H1 (cell line): ENCODE measurements at regions not wholly inside any gene's neighbourhood (a gene's known extent, or its start where the extent isn't known, plus 50 kb on each side); places are given as distances from the start of the nearest gene placed in this dataset.

Experiments used
- CTCF ChIA-PET: fragments of 300-600 bp; sonication (Branson Sonifier 250); formaldehyde crosslinking; loops from one replicate; lab custom pipeline; 2021; ENCODE audit not compliant: partially characterized antibody; lab: Charles Lee
- POLR2A ChIA-PET: fragments of 300-600 bp; sonication (Branson Sonifier 250); formaldehyde crosslinking; loops from one replicate; lab custom pipeline; 2021; ENCODE audit warnings: inconsistent platforms; ENCODE audit not compliant: partially characterized antibody; lab: Charles Lee
- DNase-seq, 2 experiments: peaks; one replicate each; pipeline versions ENCODE4 v3.0.0 to v3.0.0-alpha.2; 2010 to 2022; ENCODE audit warnings: low spot score in 2 of 2, low read depth in 1 of 2, mixed read lengths in 1 of 2
- FAIRE-seq: peaks from 2 replicates; lab custom pipeline; 2011; peaks lifted over from hg19 to GRCh38; lab: Jason Lieb, UNC
- H2AFZ ChIP-seq: 2 replicates; pipeline ENCODE4 v1.8.1; 2012; ENCODE audit warnings: low read length, inconsistent platforms
- H2AK5ac ChIP-seq: 2 replicates; pipeline ENCODE4 v1.6.1; 2013; ENCODE audit warnings: low read depth, low read length
- H2BK120ac ChIP-seq: replicated peaks from 2 replicates; pipeline ENCODE3; 2013; ENCODE audit warnings: low read depth, low read length, inconsistent platforms
- H2BK12ac ChIP-seq: 2 replicates; pipeline ENCODE4 v1.6.1; 2013; ENCODE audit warnings: low read depth, low read length
- H2BK15ac ChIP-seq: 2 replicates; pipeline ENCODE4 v1.6.1; 2013; ENCODE audit warnings: low read length
- H2BK20ac ChIP-seq: 2 replicates; pipeline ENCODE4 v1.6.1; 2013; ENCODE audit warnings: low read length
- H2BK5ac ChIP-seq: 2 replicates; pipeline ENCODE4 v1.6.1; 2013; ENCODE audit warnings: low read depth, low read length
- H3K14ac ChIP-seq: 2 replicates; pipeline ENCODE4 v1.6.1; 2013; ENCODE audit warnings: inconsistent platforms; ENCODE audit not compliant: insufficient read length
- H3K18ac ChIP-seq: 2 replicates; pipeline ENCODE4 v1.6.1; 2013; ENCODE audit warnings: low read length; ENCODE audit errors: extremely low read depth
- H3K23ac ChIP-seq: 2 replicates; pipeline ENCODE4 v1.6.1; 2013; ENCODE audit warnings: inconsistent platforms; ENCODE audit not compliant: insufficient read length
- H3K23me2 ChIP-seq: 2 replicates; pipeline ENCODE4 v1.6.1; 2013; ENCODE audit warnings: low read depth, low read length
- H3K27ac ChIP-seq: 2 replicates; pipeline ENCODE4 v1.6.1; 2011; ENCODE audit warnings: low read depth, low read length, inconsistent platforms
- H3K27me3 ChIP-seq, 4 experiments: replicated peaks in 1 of 4; 1 replicate in 1 of 4; 2 replicates in 3 of 4; pipeline versions ENCODE4 v1.6.1 to v1.8.1; 2011 to 2013; ENCODE audit warnings: low read length in 3 of 4, mild to moderate bottlenecking in 3 of 4, inconsistent platforms in 2 of 4, mixed read lengths in 2 of 4, moderate library complexity in 1 of 4; ENCODE audit not compliant: control insufficient read depth in 3 of 4, insufficient read depth in 3 of 4; ENCODE audit errors: extremely low read depth in 1 of 4
- H3K36me3 ChIP-seq, 4 experiments: 2 replicates each; pipeline versions ENCODE4 v1.6.1 to v1.8.1; 2011 to 2013; ENCODE audit warnings: mild to moderate bottlenecking in 4 of 4, low read length in 3 of 4, moderate library complexity in 2 of 4, control low read depth in 1 of 4, inconsistent platforms in 1 of 4; ENCODE audit not compliant: insufficient read depth in 4 of 4, control insufficient read depth in 2 of 4
- H3K4ac ChIP-seq: replicated peaks from 2 replicates; pipeline ENCODE3; 2013; ENCODE audit warnings: low read length, low read depth, mixed read lengths, inconsistent platforms; ENCODE audit not compliant: insufficient read length
- H3K4me1 ChIP-seq, 4 experiments: replicated peaks in 1 of 4; 1 replicate in 1 of 4; 2 replicates in 3 of 4; pipeline versions ENCODE4 v1.6.1 to v1.8.1; 2011 to 2013; ENCODE audit warnings: low read length in 3 of 4, inconsistent platforms in 2 of 4, mixed read lengths in 1 of 4; ENCODE audit not compliant: insufficient read depth in 4 of 4, control insufficient read depth in 3 of 4
- H3K4me2 ChIP-seq, 2 experiments: 2 replicates each; pipeline versions ENCODE4 v1.6.1 to v1.8.1; 2011 to 2013; ENCODE audit warnings: low read depth in 2 of 2, low read length in 2 of 2, control low read depth in 1 of 2, inconsistent platforms in 1 of 2, mild to moderate bottlenecking in 1 of 2; ENCODE audit not compliant: insufficient read depth in 1 of 2
- H3K4me3 ChIP-seq, 4 experiments: fragments of 200-600, 300-600 bp in 1 of 4; sonication (generic), shearing (Covaris generic), sonication (Bioruptor Twin) in 1 of 4; 2 replicates each; pipeline versions ENCODE4 v1.5.1 to v1.8.1; 2011 to 2016; ENCODE audit warnings: low read length in 4 of 4, low read depth in 3 of 4, control low read depth in 2 of 4, inconsistent platforms in 2 of 4, mild to moderate bottlenecking in 2 of 4, mixed read lengths in 1 of 4, moderate library complexity in 1 of 4; ENCODE audit not compliant: insufficient read depth in 2 of 4; ENCODE audit errors: extremely low read depth in 1 of 4
- H3K56ac ChIP-seq: replicated peaks from 2 replicates; pipeline ENCODE3; 2013; ENCODE audit warnings: low read depth, mild to moderate bottlenecking, mixed read lengths, low read length, inconsistent platforms; ENCODE audit not compliant: insufficient read length
- H3K79me1 ChIP-seq: 2 replicates; pipeline ENCODE4 v1.6.1; 2013; ENCODE audit warnings: low read depth, low read length, control low read depth
- H3K79me2 ChIP-seq, 2 experiments: 2 replicates each; pipeline versions ENCODE4 v1.6.1 to v1.8.1; 2012 to 2013; ENCODE audit warnings: low read length in 2 of 2, mild to moderate bottlenecking in 2 of 2, inconsistent platforms in 1 of 2; ENCODE audit not compliant: insufficient read depth in 2 of 2, control insufficient read depth in 1 of 2
- H3K9ac ChIP-seq, 4 experiments: replicated peaks in 1 of 4; 1 replicate in 1 of 4; 2 replicates in 3 of 4; pipeline versions ENCODE4 v1.6.1 to v1.8.1; 2011 to 2013; ENCODE audit warnings: low read depth in 3 of 4, low read length in 3 of 4, control low read depth in 2 of 4, mild to moderate bottlenecking in 2 of 4, moderate library complexity in 2 of 4, inconsistent platforms in 1 of 4; ENCODE audit errors: extremely low read depth in 1 of 4
- H3K9me3 ChIP-seq, 2 experiments: 2 replicates each; pipeline versions ENCODE4 v1.6.1 to v1.8.1; 2012 to 2013; ENCODE audit warnings: mild to moderate bottlenecking in 2 of 2, moderate library complexity in 2 of 2, control low read depth in 1 of 2, inconsistent platforms in 1 of 2, low read depth in 1 of 2, low read length in 1 of 2, mixed read lengths in 1 of 2; ENCODE audit not compliant: insufficient read depth in 2 of 2
- H4K20me1 ChIP-seq, 2 experiments: replicated peaks in 1 of 2; 2 replicates each; pipeline versions ENCODE3 to v1.8.1; 2011 to 2013; ENCODE audit warnings: inconsistent platforms in 2 of 2, low read length in 2 of 2, mild to moderate bottlenecking in 1 of 2; ENCODE audit not compliant: insufficient read depth in 2 of 2, control insufficient read depth in 1 of 2
- H4K5ac ChIP-seq: 2 replicates; pipeline ENCODE4 v1.6.1; 2013; ENCODE audit warnings: low read length, low read depth, mixed read lengths, inconsistent platforms; ENCODE audit not compliant: insufficient read length
- H4K8ac ChIP-seq: 2 replicates; pipeline ENCODE4 v1.8.0; 2013; ENCODE audit warnings: mild to moderate bottlenecking, moderate library complexity, low read length, inconsistent platforms; ENCODE audit not compliant: insufficient read depth; ENCODE audit errors: extremely low read depth
- H4K91ac ChIP-seq: replicated peaks from 2 replicates; pipeline ENCODE3; 2013; ENCODE audit warnings: low read length, mixed read lengths, inconsistent platforms; ENCODE audit not compliant: insufficient read length
- CBX5 ChIP-seq: fragments of 300-800, 300-1000 bp; sonication (generic); IDR thresholded peaks from 2 replicates; pipeline ENCODE4 v1.7.1; 2016; ENCODE audit warnings: antibody characterized with exemption, low read length, low read depth
- EZH2 ChIP-seq: fragments of 200-600 bp; sonication (generic); IDR thresholded peaks from 2 replicates; pipeline ENCODE4 v1.7.1; 2012; ENCODE audit warnings: low read depth, mild to moderate bottlenecking, moderate library complexity, low read length, inconsistent platforms; ENCODE audit not compliant: severe bottlenecking
- SIN3A ChIP-seq, 2 experiments: IDR thresholded peaks in 1 of 2; conservative IDR thresholded peaks in 1 of 2; 2 replicates each; pipeline ENCODE4 v1.6.1; 2011 to 2012; ENCODE audit warnings: low read length in 2 of 2, improper control_type of control experiment in 1 of 2, low read depth in 1 of 2, mild to moderate bottlenecking in 1 of 2
- SP1 ChIP-seq: IDR thresholded peaks from 2 replicates; pipeline ENCODE4 v1.6.1; 2011; ENCODE audit warnings: low read depth, low read length
- WGBS, 2 experiments: shearing (Covaris generic) in 1 of 2; methylation state at CpG; one replicate each; pipeline versions ENCODE4 v1.1.6 to v1.1.7; 2013 to 2015; ENCODE audit warnings: low lambda C conversion rate in 2 of 2, mixed read lengths in 2 of 2, inconsistent platforms in 1 of 2, low coverage in 1 of 2, missing lambda C conversion rate in 1 of 2; ENCODE audit not compliant: insufficient replicate concordance in 2 of 2, insufficient coverage in 1 of 2, insufficient read length in 1 of 2; ENCODE audit errors: extremely low coverage in 1 of 2, missing lambda C conversion rate in 1 of 2; 5-methylcytosine and 5-hydroxymethylcytosine counted together

DNA sequence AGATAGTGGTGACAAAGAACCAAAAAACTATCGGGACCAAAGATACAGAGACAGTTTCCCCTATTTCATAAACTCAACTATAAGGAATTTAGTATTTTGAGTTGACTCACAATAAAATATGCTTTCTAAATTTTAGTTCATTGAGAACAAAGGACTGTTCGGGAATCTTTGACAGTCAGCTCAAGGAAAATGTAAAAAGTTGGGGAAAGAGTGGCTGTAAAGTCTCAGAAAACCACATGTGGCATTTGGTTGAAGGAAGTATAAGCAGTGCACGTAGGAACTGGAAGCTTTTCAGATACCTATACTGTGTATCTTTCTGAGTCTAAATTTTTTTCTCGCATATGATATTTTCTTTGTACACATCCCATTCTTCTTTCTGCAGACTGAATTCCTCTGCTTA, 688.9 kb downstream of the KCNA4 start:
- no peak overlapping the region for H2BK5ac ChIP-seq
- H4K8ac ChIP-seq: no peak overlapping the region
- no peaks in the 10 kb centered on the region for H3K27me3 ChIP-seq
- no peak overlapping the region for H3K27ac ChIP-seq
- H3K4ac ChIP-seq: no peak overlapping the region
- H3K23ac ChIP-seq: no peak overlapping the region
- no peak overlapping the region for H4K91ac ChIP-seq
- H3K36me3 ChIP-seq: no peaks in the 10 kb centered on the region
- H3K56ac ChIP-seq: no peak overlapping the region
- no peak overlapping the region for H3K4me2 ChIP-seq
- H2BK120ac ChIP-seq: no peak overlapping the region
- H4K5ac ChIP-seq: no peak overlapping the region
- H3K14ac ChIP-seq: no peak overlapping the region
- no peak overlapping the region for H3K18ac ChIP-seq
- no peak overlapping the region for H2AFZ ChIP-seq
- ChIA-PET CTCF (interaction anchor here (0.6 to 2.9 kb wide), 13 partner anchors 10 to 1609 kb away, joined by 3 to 11 read pairs (median 3); no protein-coding TSS in a partner anchor), POLR2A (interaction anchor here (0.6 kb wide), 1 partner anchor 688 kb away, joined by 3 read pairs; no protein-coding TSS in a partner anchor)
- no peaks in the 10 kb centered on the region for H3K4me1 ChIP-seq
- WGBS, 2 experiments: 98% methylated on average over 4 of the region's 4 CpGs; no CpG with 5 or more reads in 1 of the 2 experiments
- H4K20me1 ChIP-seq: no peaks in the 10 kb centered on the region
- DNase-seq: no peak
- FAIRE-seq: no peak
- no peaks in the 10 kb centered on the region for H3K23me2 ChIP-seq
- no peak overlapping the region for H3K9ac ChIP-seq
- H2BK15ac ChIP-seq: no peak overlapping the region
- H2BK20ac ChIP-seq: no peak overlapping the region
- no peaks in the 10 kb centered on the region for H3K9me3 ChIP-seq
- no peaks in the 10 kb centered on the region for H3K79me1 ChIP-seq
- no peaks in the 10 kb centered on the region for H3K79me2 ChIP-seq
- H2AK5ac ChIP-seq: no peak overlapping the region
- H2BK12ac ChIP-seq: no peak overlapping the region
- TF ChIP-seq EZH2 (no peak), CBX5 (no peak), SP1 (no peak), SIN3A (conservative IDR thresholded peaks at IDR 0.05 in 1 of 2, IDR thresholded peaks at IDR 0.05 in 1 of 2; ENCODE audit: low read depth in 1 of 2, low read length in 2 of 2) (no peak)
- TF ChIP-seq, all 59 proteins: peak for 0
- H3K4me3 ChIP-seq: no peak overlapping the region
